Right ventricle myocardium inferior (tissue), 1 donor: ENCODE measurements at regions not wholly inside any gene's neighbourhood (a gene's known extent, or its start where the extent isn't known, plus 50 kb on each side); places are given as distances from the start of the nearest gene placed in this dataset.

Experiments
- ATAC-seq: fragments of 200-7000 bp; cut with Tn5 transposase; one replicate; pipeline ENCODE4 v1.9.1; 2020; ENCODE audit warnings: mild to moderate bottlenecking, moderate library complexity
- DNase-seq: peaks from one replicate; pipeline ENCODE4 v3.0.0; 2021; ENCODE audit errors: missing footprints
- intact Hi-C: fragments of 100-400 bp; cut with DNase I; formaldehyde crosslinking; loops from one replicate; pipeline ENCODE4 v1.11.0; 2022
- donor health status: DM: no; HTN: yes; CAD: no; lungs with severe emphysema.

DNA sequence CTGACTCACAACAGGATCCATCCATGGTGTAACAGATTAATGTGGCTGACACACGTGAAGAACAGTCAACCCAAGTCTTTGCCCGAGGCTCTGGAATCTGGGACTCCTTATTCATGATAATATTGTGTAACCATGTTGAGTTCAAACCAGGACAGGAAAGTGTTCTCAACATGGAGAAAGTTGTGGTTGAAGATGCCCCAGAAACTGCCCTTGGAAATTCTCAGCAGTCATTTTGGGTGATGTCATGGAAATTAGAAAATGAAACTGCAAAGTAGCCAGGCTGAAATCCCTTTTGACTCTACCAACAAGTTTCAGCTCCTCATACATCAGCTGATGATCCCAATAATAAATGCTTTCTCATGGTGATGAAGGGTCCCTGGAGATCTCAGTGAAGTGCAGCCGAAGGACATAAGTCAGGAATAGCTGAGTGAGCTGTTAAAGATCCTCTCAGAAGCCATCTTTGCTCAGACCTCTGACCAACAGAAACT is 307.7 kb downstream of the TNS1 start:
- DNase-seq, result no peak
- intact Hi-C loops, result no loop called here
- no peak for ATAC-seq

DNA sequence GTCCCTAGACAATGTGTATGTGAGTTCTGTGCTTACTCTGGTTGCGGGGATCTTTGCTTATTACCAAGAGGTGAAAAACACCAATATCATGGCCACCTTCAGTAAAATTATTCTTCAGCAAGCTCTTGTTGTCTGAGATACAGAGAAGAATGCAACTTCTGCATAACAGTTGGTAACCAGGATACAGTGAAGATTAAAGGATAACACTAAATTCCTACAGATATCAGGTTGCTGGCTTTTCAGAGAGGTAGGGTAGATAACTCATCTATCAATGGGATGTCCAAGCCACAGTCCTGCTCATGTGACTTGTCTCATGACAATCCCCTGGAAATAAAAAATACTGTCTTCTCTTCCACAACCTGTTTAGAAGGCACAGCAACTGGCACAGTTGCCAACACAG is 308.5 kb downstream of the TNS1 start:
- no peak for ATAC-seq
- intact Hi-C loops, result no loop called here
- no peak for DNase-seq

DNA sequence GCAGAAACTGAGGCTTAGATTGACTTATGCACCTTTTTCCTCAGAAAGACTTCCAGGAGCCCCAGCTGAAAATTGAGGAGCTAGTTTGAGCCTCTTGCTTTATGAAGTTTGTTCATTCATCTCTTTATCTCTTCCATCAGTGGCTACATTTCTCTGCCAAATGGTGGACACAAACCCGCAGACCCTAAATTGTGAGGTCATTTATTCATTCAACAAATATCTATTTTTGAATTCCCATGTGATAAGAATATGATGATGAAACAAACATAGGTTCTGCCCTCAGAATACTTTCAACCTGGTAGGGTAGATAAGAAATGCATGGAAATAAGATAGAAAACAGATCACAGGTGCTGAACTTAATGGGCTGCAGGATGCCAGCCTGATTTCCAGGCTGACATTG is 309.4 kb downstream of the TNS1 start:
- intact Hi-C loops, result no loop called here

DNA sequence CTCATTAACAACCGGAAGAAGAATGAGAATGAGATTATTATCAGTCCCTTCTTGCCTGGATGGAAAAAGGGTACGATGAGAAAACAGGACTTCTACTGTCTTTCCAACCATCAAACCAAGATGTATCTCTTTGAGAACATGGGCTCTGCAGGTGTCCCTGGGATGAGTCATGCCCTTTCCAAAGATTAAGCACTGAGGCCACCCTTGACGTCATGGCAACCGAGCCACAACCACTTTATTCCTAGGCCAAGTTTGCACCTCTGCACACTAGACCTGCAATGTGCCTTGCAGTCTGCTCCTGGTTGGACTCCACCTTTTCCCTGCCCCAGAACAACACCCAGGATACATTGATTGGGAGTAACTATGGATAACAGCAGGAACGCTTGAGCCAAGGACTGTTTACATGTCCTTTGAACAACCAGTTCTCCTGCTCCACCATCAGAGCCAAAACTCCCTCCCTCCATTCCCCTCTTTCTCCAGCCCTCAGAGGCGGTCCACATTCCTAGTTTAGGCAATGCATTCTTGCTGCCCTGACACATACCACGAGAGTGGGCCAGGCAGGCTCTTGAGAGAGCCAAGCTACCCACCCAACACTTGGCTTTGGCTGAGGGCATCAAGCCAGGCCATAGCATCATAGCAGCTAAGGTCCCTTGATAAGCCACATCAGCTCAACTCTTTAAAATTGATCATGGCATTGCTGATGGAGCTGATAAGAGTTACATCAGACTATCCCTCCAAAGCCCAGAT is 310.7 kb downstream of the TNS1 start:
- DNase-seq (no peak), ATAC-seq (peak; percentile 68)
- intact Hi-C loops, result no loop called here

More for the DNA sequence above, 309.4 kb downstream of the TNS1 start:
- ATAC-seq (no peak), DNase-seq (no peak)

DNA sequence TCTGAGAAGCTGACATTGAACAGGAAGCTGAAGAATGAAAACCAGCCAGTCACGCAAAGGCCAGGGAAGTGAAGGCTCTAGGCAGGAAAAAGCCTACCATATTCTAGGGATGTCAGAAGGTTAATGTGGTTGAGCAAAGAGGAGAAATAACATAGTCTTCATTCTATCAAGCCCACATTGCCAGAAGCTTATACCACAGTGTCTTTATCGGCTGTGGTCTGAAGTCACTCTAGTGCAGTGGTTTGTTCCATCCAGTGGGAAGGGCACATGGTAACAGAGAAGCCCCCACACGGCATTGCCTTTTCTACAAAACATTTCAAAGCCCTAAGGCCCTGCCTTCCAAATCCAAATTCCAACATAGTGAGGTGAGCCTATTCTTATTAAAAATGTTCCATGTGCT is 311.3 kb downstream of the TNS1 start:
- DNase-seq (no peak), ATAC-seq (no peak)
- intact Hi-C loops, result no loop called here

DNA sequence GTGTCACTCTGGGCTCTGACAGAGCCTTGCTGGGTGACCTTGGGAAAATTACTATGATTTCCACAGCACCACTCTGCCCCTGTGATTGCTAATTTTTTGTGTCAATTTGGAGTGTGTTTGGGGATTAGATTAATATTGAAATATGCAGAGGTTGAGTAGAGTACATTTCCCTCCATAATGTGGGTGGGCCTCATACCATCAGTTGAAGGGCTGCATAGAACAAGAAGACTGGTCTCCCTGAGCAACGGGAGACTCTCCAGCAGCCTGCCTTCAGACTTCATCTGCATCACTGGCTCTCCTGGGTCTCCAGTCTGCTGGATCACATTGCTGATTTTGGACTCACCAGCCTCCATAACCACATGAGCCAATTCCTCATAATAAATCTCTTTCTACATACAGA is 313.7 kb downstream of the TNS1 start:
- intact Hi-C loops, result no loop called here
- ATAC-seq (no peak), DNase-seq (no peak)

DNA sequence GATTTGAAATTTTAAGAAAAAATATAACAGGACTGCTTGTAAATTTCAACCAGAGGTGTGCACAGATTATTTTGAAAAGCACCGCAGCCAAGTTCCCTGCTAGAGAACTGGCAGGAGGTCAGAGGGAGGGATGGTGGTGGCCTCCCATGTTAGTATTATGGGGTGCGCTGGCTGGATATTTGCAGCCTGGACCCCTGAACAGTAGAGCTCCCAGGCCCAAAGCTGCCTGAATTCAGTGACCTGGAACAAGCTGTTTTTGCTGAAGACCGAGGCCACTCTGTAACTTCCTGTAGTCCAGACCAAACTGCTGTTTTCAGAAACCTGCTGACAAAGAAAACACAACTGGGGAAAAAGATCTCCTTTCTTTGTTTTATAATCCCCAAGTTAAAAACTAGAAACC is 314.3 kb downstream of the TNS1 start:
- ATAC-seq (no peak), DNase-seq (no peak)
- intact Hi-C loops, result no loop called here

DNA sequence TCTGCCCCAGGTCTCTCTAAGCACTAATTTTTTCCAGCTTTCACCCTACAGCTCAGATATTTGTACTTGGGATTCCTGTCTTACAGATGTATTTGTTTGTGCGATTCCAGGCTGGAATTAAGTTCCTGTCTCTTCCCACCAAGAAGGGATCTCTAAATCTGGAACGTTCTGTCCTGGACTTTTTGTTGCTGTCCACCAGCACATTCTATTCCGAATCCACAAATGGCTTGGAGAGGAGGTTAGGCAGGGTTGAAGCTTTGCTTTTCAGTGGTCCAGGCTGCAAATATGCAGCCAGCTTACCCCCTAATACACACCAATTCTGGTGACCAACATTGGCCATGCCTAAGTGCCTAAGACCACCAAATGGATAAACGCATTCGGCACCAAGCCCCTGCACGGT is 315.0 kb downstream of the TNS1 start:
- intact Hi-C loops, result no loop called here
- no peak for DNase-seq
- ATAC-seq, result no peak

DNA sequence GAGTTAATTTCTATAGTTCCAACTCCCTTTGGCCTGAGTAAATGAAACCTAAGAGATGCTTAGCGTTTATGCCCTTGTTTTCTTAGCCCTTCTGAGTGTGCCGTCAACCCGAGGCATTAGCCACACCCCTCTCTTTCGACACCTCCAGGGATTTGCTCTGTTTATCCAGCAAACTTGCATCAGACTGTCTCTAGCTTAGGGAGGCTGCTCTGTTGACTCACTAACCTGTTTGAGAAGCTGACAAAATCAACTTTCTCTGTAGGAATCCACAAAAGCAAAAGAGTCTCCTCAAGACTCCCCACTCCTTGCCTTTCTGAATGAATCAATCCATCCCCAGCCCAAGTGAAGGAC is 317.6 kb downstream of the TNS1 start:
- ATAC-seq (peak; percentile 92), DNase-seq (no peak)
- intact Hi-C loops, result no loop called here

DNA sequence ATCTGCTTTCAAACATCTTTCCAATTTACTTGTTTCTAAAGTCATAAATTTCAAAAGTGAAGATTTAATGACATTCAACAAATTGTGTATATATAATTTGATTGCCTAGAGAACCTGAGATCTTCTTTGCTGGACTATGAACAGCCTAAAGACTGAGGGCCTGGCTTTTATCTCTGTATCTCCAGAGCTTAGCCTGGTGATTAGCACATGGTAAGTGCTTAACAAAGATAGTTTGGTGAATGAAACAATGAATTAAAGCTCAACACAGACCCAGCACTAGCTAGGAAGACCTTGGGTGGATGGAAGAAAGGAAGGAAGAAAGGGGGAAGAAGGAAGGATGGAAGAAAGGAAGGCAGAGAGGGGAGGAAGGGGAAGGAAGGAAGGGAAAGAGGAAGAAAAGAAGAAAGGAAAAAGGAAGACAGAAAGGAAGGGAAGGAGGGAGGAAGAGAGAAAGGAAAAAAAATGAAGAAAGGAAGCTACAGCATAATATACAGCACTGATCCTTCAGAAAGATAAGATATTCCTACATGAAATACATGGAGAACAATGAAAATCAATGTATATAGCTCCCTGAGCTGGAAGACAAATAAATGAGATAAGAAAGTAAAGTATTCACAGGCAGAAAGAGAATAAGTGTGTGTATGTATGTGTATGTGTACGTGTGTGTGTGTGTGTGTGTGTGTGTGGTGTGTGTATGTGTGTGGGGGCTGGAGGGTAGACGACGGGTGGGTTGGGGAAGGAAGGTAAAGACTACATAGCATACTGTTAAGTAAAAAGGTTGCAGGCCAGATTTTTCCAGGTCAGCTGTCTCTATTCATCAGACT is 318.2 kb downstream of the TNS1 start:
- intact Hi-C loops, result no loop called here
- ATAC-seq (no peak), DNase-seq (no peak)

DNA sequence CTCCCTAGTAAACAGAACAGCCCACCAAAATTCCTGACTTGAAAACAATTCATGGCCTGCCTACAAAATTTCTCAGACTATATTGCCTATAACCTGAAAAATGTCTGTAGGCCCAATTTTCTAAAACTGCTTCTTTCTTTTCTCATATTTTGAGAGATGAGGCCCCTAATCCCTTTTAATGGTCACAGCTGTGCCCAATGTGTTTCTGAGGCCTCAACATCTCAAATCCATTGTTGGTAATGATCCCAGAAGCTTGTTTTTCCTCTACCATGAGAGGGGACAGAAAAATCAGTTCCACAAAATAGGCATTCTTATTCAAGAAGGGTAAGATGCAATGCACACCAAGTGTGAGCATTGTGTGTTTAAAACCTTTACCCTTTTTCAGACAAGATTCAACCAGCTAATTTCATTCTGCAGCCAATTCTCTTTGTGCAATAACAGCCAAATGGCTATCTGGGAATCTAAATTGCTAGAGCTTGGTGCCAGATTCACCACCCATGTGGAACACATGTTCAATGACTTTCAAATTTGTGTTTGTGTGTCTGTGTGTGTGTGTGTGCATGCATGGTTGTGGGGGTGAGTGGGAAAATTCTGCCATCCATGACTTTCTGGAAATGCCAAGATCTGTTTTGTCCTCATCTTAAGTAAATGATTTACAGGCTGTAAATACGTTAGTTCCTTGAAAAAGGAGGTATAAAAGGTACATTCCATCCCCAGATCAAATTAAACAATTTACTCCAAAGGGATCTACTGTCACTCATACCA is 319.5 kb downstream of the TNS1 start:
- DNase-seq (no peak), ATAC-seq (no peak)
- intact Hi-C loops, result no loop called here

DNA sequence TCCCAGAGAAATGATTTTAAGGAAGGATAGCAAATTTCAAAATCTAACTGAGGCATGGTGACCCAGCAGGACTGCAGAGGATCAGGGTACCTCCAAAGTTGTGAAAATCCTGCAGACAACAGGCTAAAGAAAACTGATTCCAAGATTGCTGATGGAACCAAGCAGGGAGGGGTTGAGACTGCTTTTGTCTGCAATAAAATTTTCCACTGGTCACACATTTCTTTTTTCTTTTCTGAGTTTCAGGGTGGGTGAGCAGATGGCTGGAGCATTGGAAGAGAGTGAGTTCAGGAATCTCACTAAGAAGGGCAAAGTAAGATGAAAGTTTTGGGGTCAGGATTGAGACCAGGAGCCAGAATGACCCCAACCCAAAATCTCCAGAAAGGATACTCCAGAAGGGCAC is 321.0 kb downstream of the TNS1 start:
- ATAC-seq, result no peak
- DNase-seq, result no peak
- intact Hi-C loops, result no loop called here

DNA sequence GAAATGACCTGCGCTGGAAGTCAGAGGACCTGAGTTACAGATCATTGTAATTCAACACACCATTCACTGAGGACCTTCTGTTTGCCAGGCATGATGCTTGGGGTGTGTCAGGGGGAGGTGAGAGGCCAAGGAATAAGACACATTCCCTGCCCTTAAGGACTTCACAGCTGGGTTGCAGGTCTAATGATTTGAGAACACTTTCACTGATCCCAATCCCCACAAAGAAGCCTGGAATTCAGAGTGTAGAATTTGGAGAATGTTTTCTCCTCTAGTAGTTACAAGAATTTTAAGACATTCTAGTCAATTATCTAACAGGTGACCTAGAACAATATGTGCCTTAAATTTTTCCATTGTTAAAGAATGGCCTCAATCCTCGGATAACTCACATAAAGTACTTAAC is 322.4 kb downstream of the TNS1 start:
- ATAC-seq, result no peak
- DNase-seq, result no peak
- intact Hi-C loops, result no loop called here

DNA sequence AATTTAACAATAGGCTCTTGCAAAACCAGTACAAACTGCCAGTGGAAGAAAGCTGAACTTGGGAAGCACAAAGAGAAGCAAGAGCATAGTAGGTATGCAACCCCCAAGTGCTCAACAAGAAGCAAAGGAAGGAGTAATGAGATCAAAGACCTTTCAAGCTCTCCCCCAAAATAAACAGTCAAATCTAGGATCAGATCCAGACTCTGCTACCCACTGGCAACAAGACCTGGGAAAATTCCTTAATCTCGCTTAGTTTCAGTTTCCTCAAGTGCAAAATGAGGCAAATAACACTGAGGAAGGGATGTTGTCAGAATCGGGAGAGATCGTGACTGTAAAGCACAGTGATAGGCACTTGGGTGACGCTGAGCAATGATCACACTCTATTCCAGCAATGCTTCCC is 329.2 kb downstream of the TNS1 start:
- DNase-seq (no peak), ATAC-seq (no peak)
- intact Hi-C loops, result no loop called here

DNA sequence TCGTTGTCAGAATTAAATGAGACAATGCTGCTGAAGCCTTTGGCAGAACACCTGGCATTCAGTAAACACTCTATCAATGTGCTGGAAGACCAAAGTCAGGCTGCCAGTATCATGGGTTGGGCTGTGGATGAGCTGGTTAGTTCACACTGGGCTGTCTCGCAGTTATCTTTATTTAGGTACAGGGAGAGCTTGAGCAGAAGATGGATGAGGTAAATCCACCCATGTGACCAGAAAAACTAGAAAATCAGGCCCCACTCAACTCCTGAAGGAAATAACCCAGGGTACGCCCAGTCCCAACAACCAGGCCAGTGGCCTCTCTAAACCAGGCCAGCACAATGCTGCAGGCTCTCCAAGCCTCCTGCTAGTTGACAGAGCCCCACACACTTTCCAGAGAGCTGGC is 330.3 kb downstream of the TNS1 start:
- DNase-seq (no peak), ATAC-seq (no peak)
- intact Hi-C loops, result no loop called here

DNA sequence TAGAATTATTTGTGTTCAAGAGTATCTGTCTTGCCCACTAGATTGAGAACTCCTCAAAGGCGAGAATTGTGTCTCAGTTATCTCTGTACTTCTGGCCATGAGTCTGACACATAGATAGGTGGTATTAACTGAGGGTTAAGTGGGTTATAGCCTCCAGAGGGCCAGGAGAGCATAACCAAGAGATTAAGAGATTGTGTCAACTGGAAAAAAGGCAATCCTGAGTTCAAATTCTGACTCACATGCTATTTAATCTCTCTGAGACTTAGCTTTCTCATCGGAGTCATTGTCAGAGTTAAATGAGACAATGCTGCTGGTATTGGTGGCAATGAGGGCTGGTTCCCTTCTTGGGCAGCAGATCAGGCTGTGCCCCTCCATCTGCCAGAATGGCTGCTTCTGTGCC is 330.9 kb downstream of the TNS1 start:
- DNase-seq (no peak), ATAC-seq (no peak)
- intact Hi-C loops, result no loop called here

DNA sequence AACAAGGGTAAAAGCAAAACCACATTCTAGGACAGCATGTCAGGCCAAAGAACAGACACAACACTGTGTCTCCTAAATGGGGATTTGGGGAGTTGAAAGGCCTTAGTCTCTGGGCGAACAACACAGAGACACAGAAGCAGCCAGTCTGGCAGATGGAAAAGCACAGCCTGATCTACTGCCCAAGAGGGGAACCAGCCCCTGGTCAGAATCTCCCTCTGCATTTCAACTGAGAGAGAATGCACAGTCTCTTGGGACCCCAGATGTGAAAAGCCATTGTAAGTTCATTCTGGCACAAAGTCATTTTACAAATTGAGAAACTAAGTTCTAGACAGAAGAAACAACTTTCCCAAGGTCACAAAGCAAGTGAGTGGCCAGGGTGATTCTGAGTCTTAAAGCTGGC is 331.7 kb downstream of the TNS1 start:
- intact Hi-C loops, result no loop called here
- peak; percentile 84 for ATAC-seq
- DNase-seq, result no peak

DNA sequence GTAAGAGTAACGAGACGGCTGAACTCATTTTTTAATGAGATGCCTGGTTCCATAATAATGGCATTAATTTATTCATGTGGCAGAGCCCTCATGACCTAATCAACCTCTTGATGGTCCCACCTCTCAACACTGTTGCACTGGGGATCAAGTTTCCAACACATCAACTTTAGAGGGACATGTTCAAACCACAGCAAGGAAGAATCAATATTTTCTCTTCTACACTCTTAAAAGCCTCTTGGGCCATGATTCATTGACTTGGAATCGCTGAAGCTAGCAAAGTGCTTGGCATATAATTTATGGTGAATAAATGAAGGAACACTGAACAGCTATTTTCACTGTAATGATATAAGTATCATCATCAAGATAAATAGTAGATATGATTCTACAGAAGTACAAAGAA is 333.0 kb downstream of the TNS1 start:
- DNase-seq (no peak), ATAC-seq (no peak)
- intact Hi-C loops, result no loop called here

DNA sequence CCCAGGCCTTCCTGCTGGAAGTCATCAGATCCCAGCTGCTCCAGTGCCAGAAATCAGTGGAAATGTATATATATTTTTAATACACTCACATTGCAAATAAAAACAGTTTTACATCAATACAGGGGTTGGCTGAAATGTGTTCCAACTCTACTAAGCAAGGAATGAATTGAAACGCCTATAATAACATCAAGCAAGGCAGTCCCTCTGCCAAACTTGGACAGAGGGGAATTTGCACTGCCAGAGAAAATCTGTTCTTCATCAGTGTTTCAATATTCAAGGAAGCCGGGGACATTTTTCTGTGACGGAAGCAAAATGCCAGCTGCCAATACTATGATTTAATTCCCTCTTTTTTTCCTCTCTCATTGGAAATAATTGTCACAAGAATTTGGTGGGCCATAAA is 335.3 kb downstream of the TNS1 start:
- ATAC-seq, result peak; percentile 68
- DNase-seq, result no peak
- intact Hi-C loops, result no loop called here

DNA sequence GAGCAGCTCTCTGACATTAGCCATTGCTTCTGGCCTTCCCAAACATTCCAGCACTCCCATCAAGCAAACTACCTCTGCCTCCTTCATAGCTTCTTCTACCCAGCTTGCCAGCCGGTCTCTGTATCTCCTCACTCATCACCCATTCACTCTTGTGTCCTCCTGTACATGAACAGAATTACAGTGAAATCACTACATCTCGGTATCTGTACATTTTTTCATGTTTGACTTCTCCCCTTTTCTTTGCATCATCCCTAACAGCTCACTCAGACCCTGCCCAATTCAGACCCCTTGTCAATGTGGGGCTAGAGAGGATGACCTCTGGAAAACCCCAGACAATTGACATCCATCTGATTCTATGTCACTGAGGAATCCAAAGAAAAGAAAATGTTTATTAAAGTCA is 335.8 kb downstream of the TNS1 start:
- ATAC-seq (no peak), DNase-seq (no peak)
- intact Hi-C loops, result no loop called here
